GM12878 (cell line): ENCODE measurements at regions not wholly inside any gene's neighbourhood (a gene's known extent, or its start where the extent isn't known, plus 50 kb on each side); places are given as distances from the start of the nearest gene placed in this dataset.

Experiments used
- ATAC-seq: fragments of 200-7000 bp; cut with Tn5 transposase; 3 replicates; pipeline ENCODE4 v1.9.1; 2020; ENCODE audit warnings: mild to moderate bottlenecking, moderate library complexity
- BruUV-seq: library from RNA; stranded (reverse); fragments of 400-500 nt; replicated peaks from 2 replicates; lab custom pipeline; 2021; lab: Mats Ljungman, UMichigan
- CTCF ChIA-PET: fragments of 300-600 bp; sonication (Branson Sonifier 250); formaldehyde crosslinking; extraction: SDS; loops from one replicate; lab custom pipeline; 2021; ENCODE audit warnings: inconsistent platforms; lab: Yijun Ruan, JAX
- POLR2A ChIA-PET: fragments of 350-600 bp; formaldehyde crosslinking; extraction: SDS; loops from one replicate; lab custom pipeline; 2021; ENCODE audit warnings: inconsistent platforms; lab: Charles Lee
- RAD21 ChIA-PET: fragments of 300-600 bp; sonication (Branson Sonifier 250); formaldehyde crosslinking; loops from one replicate; lab custom pipeline; 2023; ENCODE audit warnings: antibody characterized with exemption; ENCODE audit not compliant: unreplicated experiment; lab: Charles Lee
- SMC1A ChIA-PET: fragments of 300-600 bp; sonication (Branson Sonifier 250); formaldehyde crosslinking; loops from one replicate; lab custom pipeline; 2023; ENCODE audit not compliant: unreplicated experiment, uncharacterized antibody; lab: Charles Lee
- DNase-seq: peaks from one replicate; pipeline ENCODE4 v3.0.0-alpha.2; 2011; ENCODE audit warnings: low read depth, low spot score
- FAIRE-seq: peaks from 3 replicates; lab custom pipeline; 2011; peaks lifted over from hg19 to GRCh38; lab: Jason Lieb, UNC
- H2AFZ ChIP-seq: 2 replicates; pipeline ENCODE4 v1.6.0; 2011; ENCODE audit warnings: low read depth, low read length, control low read depth; ENCODE audit not compliant: control insufficient read depth
- H3K27ac ChIP-seq: 2 replicates; pipeline ENCODE4 v1.5.1; 2011; ENCODE audit warnings: control low read depth; ENCODE audit not compliant: control insufficient read depth, insufficient read depth
- H3K27me3 ChIP-seq, 2 experiments: replicated peaks in 1 of 2; 2 replicates each; pipeline versions ENCODE4 v1.6.0 to v1.6.1; 2011; ENCODE audit warnings: low read length in 1 of 2; ENCODE audit not compliant: control insufficient read depth in 2 of 2, insufficient read depth in 2 of 2
- H3K36me3 ChIP-seq, 2 experiments: 2 replicates each; pipeline ENCODE4 v1.5.1; 2011; ENCODE audit warnings: low read length in 1 of 2; ENCODE audit not compliant: control insufficient read depth in 2 of 2, insufficient read depth in 2 of 2
- H3K4me1 ChIP-seq: 2 replicates; pipeline ENCODE4 v1.6.1; 2011; ENCODE audit warnings: mild to moderate bottlenecking, low read length, moderate library complexity, mixed read lengths; ENCODE audit not compliant: control insufficient read depth, insufficient read depth
- H3K4me2 ChIP-seq: 2 replicates; pipeline ENCODE4 v1.6.0; 2011; ENCODE audit warnings: control low read depth; ENCODE audit not compliant: control insufficient read depth, insufficient read depth
- H3K4me3 ChIP-seq: fragments of 200-600 bp; sonication (generic); 2 replicates; pipeline ENCODE4 v1.5.1; 2016
- H3K79me2 ChIP-seq: 2 replicates; pipeline ENCODE4 v1.6.0; 2011; ENCODE audit warnings: low read length; ENCODE audit not compliant: control insufficient read depth, insufficient read depth
- H3K9ac ChIP-seq: 2 replicates; pipeline ENCODE4 v1.8.0; 2011; ENCODE audit warnings: low read length, control low read depth, mixed read lengths; ENCODE audit not compliant: control insufficient read depth, insufficient read depth
- H3K9me3 ChIP-seq: replicated peaks from 3 replicates; pipeline ENCODE4 v1.5.1; 2011; ENCODE audit warnings: mild to moderate bottlenecking, low read length; ENCODE audit not compliant: control insufficient read depth, insufficient read depth
- H4K20me1 ChIP-seq: 2 replicates; pipeline ENCODE4 v1.6.0; 2011; ENCODE audit not compliant: control insufficient read depth, insufficient read depth
- BCL11A ChIP-seq: IDR thresholded peaks from 2 replicates; pipeline ENCODE4 v1.6.1; 2011; ENCODE audit warnings: low read depth, low read length
- BMI1 ChIP-seq: fragments of 450-650 bp; IDR thresholded peaks from 2 replicates; pipeline ENCODE4 v1.6.1; 2016; ENCODE audit warnings: mild to moderate bottlenecking, moderate library complexity, borderline replicate concordance
- CBFB ChIP-seq: IDR thresholded peaks from 2 replicates; pipeline ENCODE4 v1.6.1; 2016; ENCODE audit warnings: antibody characterized with exemption, low read depth
- IKZF2 ChIP-seq, 2 experiments: fragments of 450-650 bp; IDR thresholded peaks; 2 replicates each; pipeline ENCODE4 v1.6.1; 2017; ENCODE audit warnings: mild to moderate bottlenecking in 2 of 2, moderate library complexity in 2 of 2
- JUNB ChIP-seq: IDR thresholded peaks from 2 replicates; pipeline ENCODE4 v1.6.1; 2016; ENCODE audit warnings: antibody characterized with exemption, mild to moderate bottlenecking
- MXI1 ChIP-seq: fragments of 150-350 bp; IDR thresholded peaks from 2 replicates; pipeline ENCODE4 v1.6.1; 2011; ENCODE audit warnings: low read depth, mild to moderate bottlenecking, inconsistent platforms, low read length, improper control_type of control experiment
- POLR2AphosphoS2 ChIP-seq: IDR thresholded peaks from 2 replicates; pipeline ENCODE4 v1.6.1; 2011; ENCODE audit warnings: low read depth, mild to moderate bottlenecking, low read length, improper control_type of control experiment, moderate library complexity
- POU2F2 ChIP-seq: IDR thresholded peaks from 3 replicates; pipeline ENCODE4 v1.6.1; 2011; ENCODE audit warnings: low read depth, mild to moderate bottlenecking, low read length, borderline replicate concordance
- RCOR1 ChIP-seq: conservative IDR thresholded peaks from 2 replicates; pipeline ENCODE4 v1.6.1; 2012; ENCODE audit warnings: low read depth, low read length, improper control_type of control experiment
- SIN3A ChIP-seq: IDR thresholded peaks from 2 replicates; pipeline ENCODE4 v1.6.1; 2012; ENCODE audit warnings: low read depth, low read length, improper control_type of control experiment
- STAT1 ChIP-seq: fragments of 450-650 bp; conservative IDR thresholded peaks from 2 replicates; pipeline ENCODE4 v1.6.1; 2014; ENCODE audit warnings: antibody characterized with exemption, mild to moderate bottlenecking
- SUPT20H ChIP-seq: IDR thresholded peaks from 2 replicates; pipeline ENCODE4 v1.6.1; 2011; ENCODE audit warnings: low read depth, mild to moderate bottlenecking, low read length, moderate library complexity, borderline replicate concordance; ENCODE audit not compliant: control insufficient read depth
- ZSCAN29 ChIP-seq: fragments of 450-650 bp; IDR thresholded peaks from 2 replicates; pipeline ENCODE4 v1.6.1; 2017; ENCODE audit warnings: mild to moderate bottlenecking, moderate library complexity
- WGBS: methylation state at CpG from one replicate; pipeline ENCODE4 v1.1.6; 2016; ENCODE audit warnings: low lambda C conversion rate; ENCODE audit not compliant: insufficient replicate concordance, insufficient coverage; ENCODE audit errors: missing lambda C conversion rate; 5-methylcytosine and 5-hydroxymethylcytosine counted together
- in situ Hi-C: fragments of 300-500 bp; cut with MboI; formaldehyde crosslinking; loops from 9 replicates; pipeline ENCODE4 v1.14.3; 2018; ENCODE audit warnings: mixed read lengths
- intact Hi-C: fragments of 100-400 bp; cut with micrococcal nuclease; formaldehyde crosslinking; loops from one replicate; pipeline ENCODE4 v1.14.2; 2022; ENCODE audit not compliant: unreplicated experiment
- TF ChIP-seq, protein P1 (sequence below): fragments of 450-650 bp; formaldehyde crosslinking; IDR thresholded peaks from 2 replicates; pipeline ENCODE4 v1.4.0; 2020; ENCODE audit warnings: mild to moderate bottlenecking, moderate library complexity

DNA sequence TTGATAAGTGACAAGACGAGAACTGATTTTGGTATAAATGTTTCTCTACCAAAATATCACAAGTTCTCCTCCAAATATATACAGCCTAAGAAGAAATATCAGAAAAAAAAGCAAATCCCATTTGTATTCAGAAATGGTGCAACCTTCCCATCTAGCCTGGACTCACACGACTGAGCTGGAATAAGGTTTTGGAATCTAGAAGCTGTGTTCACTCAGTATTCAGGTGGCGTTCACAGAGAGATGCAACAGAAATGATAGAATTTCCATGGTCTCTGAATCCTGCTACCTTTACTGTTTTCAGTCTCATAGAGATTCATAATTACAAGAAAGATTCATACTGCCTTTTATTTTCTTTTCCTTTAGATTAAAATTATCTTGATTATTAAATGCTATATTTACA, 347.2 kb upstream of the TRIB2 start:
- ChIA-PET SMC1A (interaction anchor here (1.8 kb wide), 1 partner anchor 97 kb away, joined by 4 read pairs; no protein-coding TSS in a partner anchor), RAD21 (no interaction called here), CTCF (no interaction called here), POLR2A (no interaction called here)
- in situ Hi-C loops = no loop called here
- no peaks in the 10 kb centered on the region for H3K4me1 ChIP-seq
- TF ChIP-seq JUNB (no peak), IKZF2 (IDR thresholded peaks at IDR 0.05) (no peak), BMI1 (no peak), RCOR1 (no peak), MXI1 (no peak), SIN3A (no peak), POU2F2 (no peak), SUPT20H (no peak), STAT1 (no peak), POLR2AphosphoS2 (no peak), BCL11A (no peak), CBFB (no peak), ZSCAN29 (no peak)
- TF ChIP-seq, protein P1, sequence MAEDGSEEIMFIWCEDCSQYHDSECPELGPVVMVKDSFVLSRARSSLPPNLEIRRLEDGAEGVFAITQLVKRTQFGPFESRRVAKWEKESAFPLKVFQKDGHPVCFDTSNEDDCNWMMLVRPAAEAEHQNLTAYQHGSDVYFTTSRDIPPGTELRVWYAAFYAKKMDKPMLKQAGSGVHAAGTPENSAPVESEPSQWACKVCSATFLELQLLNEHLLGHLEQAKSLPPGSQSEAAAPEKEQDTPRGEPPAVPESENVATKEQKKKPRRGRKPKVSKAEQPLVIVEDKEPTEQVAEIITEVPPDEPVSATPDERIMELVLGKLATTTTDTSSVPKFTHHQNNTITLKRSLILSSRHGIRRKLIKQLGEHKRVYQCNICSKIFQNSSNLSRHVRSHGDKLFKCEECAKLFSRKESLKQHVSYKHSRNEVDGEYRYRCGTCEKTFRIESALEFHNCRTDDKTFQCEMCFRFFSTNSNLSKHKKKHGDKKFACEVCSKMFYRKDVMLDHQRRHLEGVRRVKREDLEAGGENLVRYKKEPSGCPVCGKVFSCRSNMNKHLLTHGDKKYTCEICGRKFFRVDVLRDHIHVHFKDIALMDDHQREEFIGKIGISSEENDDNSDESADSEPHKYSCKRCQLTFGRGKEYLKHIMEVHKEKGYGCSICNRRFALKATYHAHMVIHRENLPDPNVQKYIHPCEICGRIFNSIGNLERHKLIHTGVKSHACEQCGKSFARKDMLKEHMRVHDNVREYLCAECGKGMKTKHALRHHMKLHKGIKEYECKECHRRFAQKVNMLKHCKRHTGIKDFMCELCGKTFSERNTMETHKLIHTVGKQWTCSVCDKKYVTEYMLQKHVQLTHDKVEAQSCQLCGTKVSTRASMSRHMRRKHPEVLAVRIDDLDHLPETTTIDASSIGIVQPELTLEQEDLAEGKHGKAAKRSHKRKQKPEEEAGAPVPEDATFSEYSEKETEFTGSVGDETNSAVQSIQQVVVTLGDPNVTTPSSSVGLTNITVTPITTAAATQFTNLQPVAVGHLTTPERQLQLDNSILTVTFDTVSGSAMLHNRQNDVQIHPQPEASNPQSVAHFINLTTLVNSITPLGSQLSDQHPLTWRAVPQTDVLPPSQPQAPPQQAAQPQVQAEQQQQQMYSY (CRISPR knock-in tag) = no peak
- no peak for DNase-seq
- FAIRE-seq = no peak
- H3K36me3 ChIP-seq = no peaks in the 10 kb centered on the region
- BruUV-seq = no TSS peak
- no peak overlapping the region for H3K9ac ChIP-seq
- no peaks in the 10 kb centered on the region for H3K27me3 ChIP-seq
- no peaks in the 10 kb centered on the region for H3K9me3 ChIP-seq
- H3K4me3 ChIP-seq = no peak overlapping the region
- H2AFZ ChIP-seq = no peak overlapping the region
- no peak overlapping the region for H3K4me2 ChIP-seq
- no peak for ATAC-seq
- H3K79me2 ChIP-seq = no peaks in the 10 kb centered on the region
- whole genome bisulfite sequencing = 73% methylated on average over 3 of the region's 3 CpGs
- intact Hi-C loops = no loop called here
- H3K27ac ChIP-seq = no peak overlapping the region
- H4K20me1 ChIP-seq = no peaks in the 10 kb centered on the region
